ENCODE measurements at regions not wholly inside any gene's neighbourhood (a gene's known extent, or its start where the extent isn't known, plus 50 kb on each side); places are given as distances from the start of the nearest gene placed in this dataset.

DNA sequence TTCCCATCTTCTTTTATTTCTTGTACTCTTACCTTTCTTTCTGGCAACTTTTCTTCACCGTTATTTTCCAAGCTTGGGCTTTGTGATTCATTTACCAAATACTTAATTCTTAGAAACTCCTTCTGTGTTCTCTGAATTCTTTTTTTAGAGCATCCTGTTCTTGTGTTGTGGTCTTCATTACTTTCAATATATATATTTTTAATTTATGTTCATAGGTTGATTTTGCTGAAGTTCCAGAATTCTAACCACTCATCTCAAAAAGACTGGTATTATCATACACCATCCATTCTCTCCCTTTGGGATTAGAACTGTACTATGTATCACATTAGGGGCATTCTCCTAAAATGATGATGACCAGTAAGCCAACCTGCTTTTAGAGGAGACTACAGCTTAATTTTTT, 362.3 kb upstream of the CBLB start:
- H3K9me3 ChIP-seq = no peaks in the 10 kb centered on the region
- intact Hi-C loops (cut with DNase I) = no loop called here
- no peak overlapping the region for H3K4me3 ChIP-seq
- DNase-seq (no peak), ATAC-seq (no peak)
- TF ChIP-seq, protein P1, sequence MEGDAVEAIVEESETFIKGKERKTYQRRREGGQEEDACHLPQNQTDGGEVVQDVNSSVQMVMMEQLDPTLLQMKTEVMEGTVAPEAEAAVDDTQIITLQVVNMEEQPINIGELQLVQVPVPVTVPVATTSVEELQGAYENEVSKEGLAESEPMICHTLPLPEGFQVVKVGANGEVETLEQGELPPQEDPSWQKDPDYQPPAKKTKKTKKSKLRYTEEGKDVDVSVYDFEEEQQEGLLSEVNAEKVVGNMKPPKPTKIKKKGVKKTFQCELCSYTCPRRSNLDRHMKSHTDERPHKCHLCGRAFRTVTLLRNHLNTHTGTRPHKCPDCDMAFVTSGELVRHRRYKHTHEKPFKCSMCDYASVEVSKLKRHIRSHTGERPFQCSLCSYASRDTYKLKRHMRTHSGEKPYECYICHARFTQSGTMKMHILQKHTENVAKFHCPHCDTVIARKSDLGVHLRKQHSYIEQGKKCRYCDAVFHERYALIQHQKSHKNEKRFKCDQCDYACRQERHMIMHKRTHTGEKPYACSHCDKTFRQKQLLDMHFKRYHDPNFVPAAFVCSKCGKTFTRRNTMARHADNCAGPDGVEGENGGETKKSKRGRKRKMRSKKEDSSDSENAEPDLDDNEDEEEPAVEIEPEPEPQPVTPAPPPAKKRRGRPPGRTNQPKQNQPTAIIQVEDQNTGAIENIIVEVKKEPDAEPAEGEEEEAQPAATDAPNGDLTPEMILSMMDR (IDR thresholded peaks at IDR 0.05) = no peak
- H3K27ac ChIP-seq = no peak overlapping the region
- H3K4me1 ChIP-seq = no peaks in the 10 kb centered on the region
- 87 to 100% (median 92%) methylated on average over 1 of the region's 1 CpG for WGBS, 3 donors
- no peaks in the 10 kb centered on the region for H3K27me3 ChIP-seq (ENCODE audit: insufficient read depth in 3 of 3, low read length in 2 of 3)
- no peaks in the 10 kb centered on the region for H3K36me3 ChIP-seq (ENCODE audit: insufficient read depth in 1 of 2, low read depth in 1 of 2)

DNA sequence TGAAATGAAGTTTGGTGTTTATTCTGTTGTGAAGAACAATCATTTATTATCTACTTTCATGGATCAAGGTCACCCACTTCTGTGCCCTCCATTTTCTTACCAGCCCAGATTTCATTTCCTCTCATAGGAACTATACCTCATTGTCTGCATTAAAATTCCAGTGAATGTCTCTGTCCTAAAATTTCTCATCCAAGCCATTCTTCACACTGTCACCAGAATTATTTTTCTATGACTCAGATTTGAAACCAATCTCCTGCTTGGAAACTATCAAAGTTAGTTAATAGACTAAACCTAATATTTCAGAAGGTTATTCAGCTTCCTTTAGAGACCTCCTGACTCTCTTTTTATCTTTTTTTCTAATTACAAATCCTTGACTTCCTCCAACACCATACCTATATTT, 364.1 kb upstream of the CBLB start:
- Histone ChIP-seq H3K9me3 (no peaks in the 10 kb centered on the region), H3K36me3 (ENCODE audit: insufficient read depth in 1 of 2, low read depth in 1 of 2) (no peaks in the 10 kb centered on the region)
- TF ChIP-seq, protein P1 (IDR thresholded peaks at IDR 0.05) = no peak

DNA sequence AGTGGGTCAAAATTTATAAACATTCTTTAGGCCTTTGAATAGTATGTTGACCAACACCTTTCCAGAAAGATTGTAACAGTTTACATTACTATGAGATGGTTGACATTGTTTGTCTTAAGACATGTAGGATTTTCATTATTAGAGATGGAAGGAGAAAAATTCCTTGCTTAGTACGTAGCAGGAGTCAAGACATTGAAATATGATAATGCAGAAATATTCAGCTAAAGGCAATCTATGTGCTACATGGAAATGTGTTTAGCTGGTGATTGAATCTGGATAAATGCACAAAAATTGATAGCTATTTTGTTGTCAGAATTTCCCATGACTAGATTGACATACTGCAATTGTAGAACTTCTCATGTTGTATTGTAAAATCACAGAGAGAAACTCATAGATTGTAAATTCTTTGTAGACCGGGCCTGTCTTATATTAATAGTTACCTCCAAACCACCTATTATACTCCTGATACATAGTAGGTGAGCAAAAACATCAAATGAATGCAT, 370.4 kb upstream of the CBLB start:
- WGBS, 3 donors = 94 to 99% (median 95%) methylated on average over 2 of the region's 2 CpGs
- no peaks in the 10 kb centered on the region for H3K36me3 ChIP-seq (ENCODE audit: insufficient read depth in 1 of 2, low read depth in 1 of 2)
- no peaks in the 10 kb centered on the region for H3K9me3 ChIP-seq
- H3K27ac ChIP-seq = no peak overlapping the region
- no peak overlapping the region for H3K4me3 ChIP-seq
- DNase-seq = no peak
- H3K27me3 ChIP-seq (ENCODE audit: insufficient read depth in 3 of 3, low read length in 2 of 3) = no peaks in the 10 kb centered on the region
- ATAC-seq = no peak
- intact Hi-C loops (cut with DNase I) = no loop called here
- TF ChIP-seq, protein P1 (IDR thresholded peaks at IDR 0.05) = no peak
- H3K4me1 ChIP-seq = no peaks in the 10 kb centered on the region

More for the DNA sequence above, 364.1 kb upstream of the CBLB start:
- Histone ChIP-seq H3K27ac (no peak overlapping the region), H3K4me1 (no peaks in the 10 kb centered on the region), H3K27me3 (ENCODE audit: insufficient read depth in 3 of 3, low read length in 2 of 3) (no peaks in the 10 kb centered on the region), H3K4me3 (no peak overlapping the region)
- ATAC-seq = no peak
- intact Hi-C loops (cut with DNase I) = no loop called here
- no peak for DNase-seq

DNA sequence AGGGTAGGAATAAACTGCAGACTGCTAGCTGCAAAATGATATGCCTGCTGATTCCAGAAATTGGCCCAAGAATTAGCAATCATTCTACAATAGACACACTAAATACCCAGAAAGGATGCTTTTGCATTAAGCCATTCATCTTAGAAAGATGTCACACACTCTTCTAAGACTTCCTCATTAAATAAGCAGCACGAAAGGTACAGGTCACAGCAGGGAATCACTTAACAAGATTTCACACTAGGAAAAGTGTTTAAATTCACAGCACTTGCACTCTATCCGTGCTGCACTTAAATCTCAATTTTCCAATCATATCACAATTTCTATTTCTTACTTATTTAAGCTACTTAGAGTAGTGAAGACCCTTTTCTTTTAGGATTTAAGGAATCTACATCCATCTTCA, 372.8 kb upstream of the CBLB start:
- DNase-seq (no peak), ATAC-seq (no peak)
- no peak overlapping the region for H3K4me3 ChIP-seq
- 36 to 59% (median 44%) methylated on average over 2 of the region's 2 CpGs for WGBS, 3 donors
- TF ChIP-seq, protein P1 (IDR thresholded peaks at IDR 0.05) = no peak
- H3K9me3 ChIP-seq = no peaks in the 10 kb centered on the region
- no peaks in the 10 kb centered on the region for H3K27me3 ChIP-seq (ENCODE audit: insufficient read depth in 3 of 3, low read length in 2 of 3)
- intact Hi-C loops (cut with DNase I) = no loop called here
- H3K36me3 ChIP-seq (ENCODE audit: insufficient read depth in 1 of 2, low read depth in 1 of 2) = no peaks in the 10 kb centered on the region
- H3K4me1 ChIP-seq = no peaks in the 10 kb centered on the region
- no peak overlapping the region for H3K27ac ChIP-seq

DNA sequence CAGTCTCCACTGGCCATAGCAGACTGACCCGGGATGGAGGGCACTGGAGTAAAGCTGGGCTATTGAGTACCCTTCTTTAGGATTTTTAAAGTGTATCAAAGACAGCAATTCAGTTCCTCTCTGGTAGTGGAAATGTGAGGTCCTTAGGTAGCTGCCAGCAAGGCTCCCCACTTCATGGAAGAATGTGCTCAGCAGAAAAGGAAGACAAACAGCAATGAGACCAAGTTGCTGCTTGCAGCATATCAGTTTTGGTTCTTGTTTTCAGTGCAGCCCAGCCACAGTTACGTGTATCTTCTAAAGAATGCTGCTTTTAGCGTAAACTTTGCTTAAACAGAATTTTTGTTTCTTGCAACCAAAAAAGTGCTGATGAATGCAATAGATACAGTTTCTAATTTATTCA, 374.0 kb upstream of the CBLB start:
- no peaks in the 10 kb centered on the region for H3K27me3 ChIP-seq (ENCODE audit: insufficient read depth in 3 of 3, low read length in 2 of 3)
- no peaks in the 10 kb centered on the region for H3K4me1 ChIP-seq
- intact Hi-C loops (cut with DNase I) = no loop called here
- TF ChIP-seq, protein P1 (IDR thresholded peaks at IDR 0.05) = no peak
- no peaks in the 10 kb centered on the region for H3K36me3 ChIP-seq (ENCODE audit: insufficient read depth in 1 of 2, low read depth in 1 of 2)
- no peak overlapping the region for H3K4me3 ChIP-seq
- DNase-seq = no peak
- WGBS, 3 donors = 88 to 90% (median 89%) methylated on average over 3 of the region's 3 CpGs
- no peak overlapping the region for H3K27ac ChIP-seq
- H3K9me3 ChIP-seq = no peaks in the 10 kb centered on the region
- no peak for ATAC-seq
